ENCODE measurements at regions not wholly inside any gene's neighbourhood (a gene's known extent, or its start where the extent isn't known, plus 50 kb on each side); places are given as distances from the start of the nearest gene placed in this dataset.

DNA sequence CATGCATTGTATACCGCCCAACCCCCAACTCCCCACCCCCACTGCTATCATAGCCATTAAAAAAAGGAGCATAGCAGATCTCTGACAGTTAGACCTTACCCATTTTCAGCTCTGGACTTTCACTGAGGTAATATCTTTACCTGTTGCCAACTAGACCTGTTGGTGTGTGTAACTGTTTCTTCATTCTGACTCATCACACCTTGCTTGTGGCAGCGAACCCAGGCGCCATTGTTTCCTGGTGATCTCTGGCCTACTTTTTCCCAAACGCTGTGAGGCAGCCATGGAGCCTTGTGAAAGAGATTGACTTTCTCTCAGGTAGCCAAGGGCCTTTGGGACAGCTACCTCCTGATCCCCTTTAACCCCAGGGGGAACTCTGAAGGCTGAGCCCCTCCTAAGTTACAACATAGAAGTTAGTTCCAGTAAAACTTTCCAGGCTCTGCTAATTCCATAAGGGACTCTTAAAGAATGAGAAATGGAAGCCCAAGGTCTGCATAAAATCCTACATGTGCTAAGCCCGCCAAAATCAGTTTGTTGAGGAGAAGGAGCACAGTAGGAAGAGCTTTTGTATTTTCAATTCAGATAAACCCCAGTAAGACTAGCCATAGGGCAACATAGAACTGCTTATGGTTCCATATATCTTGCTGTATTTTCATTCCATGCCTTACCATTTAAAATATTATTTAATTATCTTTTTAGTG is 196.1 kb upstream of the CAMK1G start:
- CTCF ChIA-PET = no interaction called here
- no peak for DNase-seq
- H3K9me3 Mint-ChIP-seq = no peaks in the 10 kb centered on the region
- no peak for ATAC-seq
- H3K4me1 Mint-ChIP-seq (ENCODE audit: low read depth) = no peaks in the 10 kb centered on the region
- no peak overlapping the region for H3K27ac Mint-ChIP-seq
- no peaks in the 10 kb centered on the region for H3K36me3 Mint-ChIP-seq (ENCODE audit: low read depth)
- intact Hi-C loops (cut with micrococcal nuclease) = no loop called here
- no peaks in the 10 kb centered on the region for H3K27me3 Mint-ChIP-seq
- H3K4me3 Mint-ChIP-seq = no peak overlapping the region
- POLR2A ChIA-PET = no interaction called here
- TF ChIP-seq, protein P1, sequence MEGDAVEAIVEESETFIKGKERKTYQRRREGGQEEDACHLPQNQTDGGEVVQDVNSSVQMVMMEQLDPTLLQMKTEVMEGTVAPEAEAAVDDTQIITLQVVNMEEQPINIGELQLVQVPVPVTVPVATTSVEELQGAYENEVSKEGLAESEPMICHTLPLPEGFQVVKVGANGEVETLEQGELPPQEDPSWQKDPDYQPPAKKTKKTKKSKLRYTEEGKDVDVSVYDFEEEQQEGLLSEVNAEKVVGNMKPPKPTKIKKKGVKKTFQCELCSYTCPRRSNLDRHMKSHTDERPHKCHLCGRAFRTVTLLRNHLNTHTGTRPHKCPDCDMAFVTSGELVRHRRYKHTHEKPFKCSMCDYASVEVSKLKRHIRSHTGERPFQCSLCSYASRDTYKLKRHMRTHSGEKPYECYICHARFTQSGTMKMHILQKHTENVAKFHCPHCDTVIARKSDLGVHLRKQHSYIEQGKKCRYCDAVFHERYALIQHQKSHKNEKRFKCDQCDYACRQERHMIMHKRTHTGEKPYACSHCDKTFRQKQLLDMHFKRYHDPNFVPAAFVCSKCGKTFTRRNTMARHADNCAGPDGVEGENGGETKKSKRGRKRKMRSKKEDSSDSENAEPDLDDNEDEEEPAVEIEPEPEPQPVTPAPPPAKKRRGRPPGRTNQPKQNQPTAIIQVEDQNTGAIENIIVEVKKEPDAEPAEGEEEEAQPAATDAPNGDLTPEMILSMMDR (IDR thresholded peaks at IDR 0.05) = no peak

DNA sequence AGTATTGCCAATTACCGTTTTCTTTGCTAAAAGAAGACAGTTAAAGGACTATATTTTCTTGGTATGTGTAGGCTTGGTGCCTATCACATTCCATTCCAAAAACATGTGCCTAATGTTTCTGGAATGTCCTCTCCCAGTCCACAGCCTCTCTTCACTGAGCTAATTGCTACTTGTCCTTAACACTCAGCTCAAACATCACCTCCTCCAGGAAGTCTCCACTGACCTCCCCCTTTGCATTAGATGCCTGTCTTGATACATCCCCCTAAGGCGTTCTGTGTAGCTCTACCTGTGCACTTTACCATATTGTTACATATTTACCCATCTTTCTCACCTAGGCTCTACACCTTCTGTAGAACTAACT is 195.6 kb upstream of the CAMK1G start:
- H3K27ac Mint-ChIP-seq = no peak overlapping the region
- no peak for DNase-seq
- H3K4me3 Mint-ChIP-seq = no peak overlapping the region
- TF ChIP-seq, protein P1 (IDR thresholded peaks at IDR 0.05) = no peak
- H3K27me3 Mint-ChIP-seq = no peaks in the 10 kb centered on the region
- POLR2A ChIA-PET = no interaction called here
- H3K4me1 Mint-ChIP-seq (ENCODE audit: low read depth) = no peaks in the 10 kb centered on the region
- no peak for ATAC-seq
- intact Hi-C loops (cut with micrococcal nuclease) = no loop called here
- H3K9me3 Mint-ChIP-seq = no peaks in the 10 kb centered on the region
- CTCF ChIA-PET = no interaction called here
- no peaks in the 10 kb centered on the region for H3K36me3 Mint-ChIP-seq (ENCODE audit: low read depth)

DNA sequence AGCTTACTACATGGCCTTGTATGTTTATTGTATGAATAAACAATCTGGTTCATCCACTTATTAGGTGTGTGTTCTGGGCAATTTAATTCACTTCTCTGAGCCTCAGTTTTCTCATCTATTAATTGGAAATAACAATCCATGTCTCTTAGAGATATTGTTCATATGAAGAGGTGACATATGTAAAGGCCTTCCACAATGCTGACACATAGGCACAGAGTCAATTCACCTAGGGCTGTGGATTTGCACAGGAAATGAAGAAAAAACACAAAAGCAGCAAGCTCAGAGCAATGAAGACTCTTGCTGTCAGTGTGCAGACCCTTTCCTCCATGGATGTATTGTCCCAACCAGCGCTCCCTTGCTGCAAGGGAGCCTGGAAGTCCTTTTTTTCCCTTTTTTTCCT is 195.2 kb upstream of the CAMK1G start:
- H3K9me3 Mint-ChIP-seq = no peaks in the 10 kb centered on the region
- TF ChIP-seq, protein P1 (IDR thresholded peaks at IDR 0.05) = no peak
- H3K27ac Mint-ChIP-seq = no peak overlapping the region
- no peak for DNase-seq
- no peak for ATAC-seq
- H3K36me3 Mint-ChIP-seq (ENCODE audit: low read depth) = no peaks in the 10 kb centered on the region
- ChIA-PET POLR2A (no interaction called here), CTCF (no interaction called here)
- peaks cover 4% of the 10 kb centered on the region for H3K27me3 Mint-ChIP-seq
- no peaks in the 10 kb centered on the region for H3K4me1 Mint-ChIP-seq (ENCODE audit: low read depth)
- H3K4me3 Mint-ChIP-seq = no peak overlapping the region
- intact Hi-C loops (cut with micrococcal nuclease) = no loop called here

GRCh38 chr1:209389258-209389657 is 194.3 kb upstream of the CAMK1G start:
- POLR2A ChIA-PET = no interaction called here
- H3K27me3 Mint-ChIP-seq = peaks cover 4% of the 10 kb centered on the region
- no peaks in the 10 kb centered on the region for H3K4me1 Mint-ChIP-seq (ENCODE audit: low read depth)
- DNase-seq (no peak), ATAC-seq (no peak)
- no peak overlapping the region for H3K27ac Mint-ChIP-seq
- no peaks in the 10 kb centered on the region for H3K9me3 Mint-ChIP-seq
- TF ChIP-seq, protein P1 (IDR thresholded peaks at IDR 0.05) = no peak
- H3K36me3 Mint-ChIP-seq (ENCODE audit: low read depth) = no peaks in the 10 kb centered on the region
- intact Hi-C loops (cut with micrococcal nuclease) = no loop called here
- H3K4me3 Mint-ChIP-seq = no peak overlapping the region
- CTCF ChIA-PET = no interaction called here

- Mint-ChIP-seq H3K27me3 (peaks cover 7% of the 10 kb centered on the region), H3K9me3 (no peaks in the 10 kb centered on the region), H3K4me1 (ENCODE audit: low read depth) (no peaks in the 10 kb centered on the region), H3K4me3 (no peak overlapping the region), H3K27ac (no peak overlapping the region), H3K36me3 (ENCODE audit: low read depth) (no peaks in the 10 kb centered on the region)
- ATAC-seq (no peak), DNase-seq (no peak)
- ChIA-PET POLR2A (no interaction called here), CTCF (no interaction called here)
- TF ChIP-seq, protein P1 (IDR thresholded peaks at IDR 0.05) = no peak
- intact Hi-C loops (cut with micrococcal nuclease) = no loop called here
These were observed 193.5 kb upstream of the CAMK1G start for GRCh38 chr1:209389975-209390374.
